HCT116 (cell line): ENCODE measurements at regions not wholly inside any gene's neighbourhood (a gene's known extent, or its start where the extent isn't known, plus 50 kb on each side); places are given as distances from the start of the nearest gene placed in this dataset.

ENCODE experiments used
- CBX3 ChIP-seq: IDR thresholded peaks from 2 replicates; pipeline ENCODE4 v1.6.1; 2012; ENCODE audit warnings: low read depth
- CEBPB ChIP-seq: IDR thresholded peaks from 2 replicates; pipeline ENCODE4 v1.6.1; 2012; ENCODE audit warnings: low read depth
- CTCF ChIP-seq, 3 experiments: fragments of 200-600 bp in 1 of 3; sonication (generic) in 1 of 3; IDR thresholded peaks in 2 of 3; conservative IDR thresholded peaks in 1 of 3; 2 replicates each; pipeline ENCODE4 v1.5.1; 2012 to 2017; ENCODE audit warnings: low read depth in 2 of 3, low read length in 2 of 3, antibody characterized with exemption in 1 of 3, borderline replicate concordance in 1 of 3, control low read depth in 1 of 3, mild to moderate bottlenecking in 1 of 3, mixed read lengths in 1 of 3, mixed run types in 1 of 3, moderate library complexity in 1 of 3; ENCODE audit not compliant: insufficient read depth in 1 of 3
- EZH2 ChIP-seq: fragments of 200-600 bp; sonication (generic); IDR thresholded peaks from 2 replicates; pipeline ENCODE4 v1.6.1; 2017; ENCODE audit warnings: antibody characterized with exemption, mixed run types
- EZH2phosphoT487 ChIP-seq: fragments of 200-600 bp; IDR thresholded peaks from 2 replicates; pipeline ENCODE4 v1.6.1; 2018; ENCODE audit warnings: antibody characterized with exemption, borderline replicate concordance
- JUND ChIP-seq: IDR thresholded peaks from 2 replicates; pipeline ENCODE4 v1.6.1; 2012
- POLR2A ChIP-seq: IDR thresholded peaks from 2 replicates; pipeline ENCODE4 v1.7.0; 2011; ENCODE audit warnings: borderline replicate concordance; ENCODE audit not compliant: insufficient read depth, insufficient read length; ENCODE audit errors: extremely low read depth
- POLR2AphosphoS5 ChIP-seq: IDR thresholded peaks from 2 replicates; pipeline ENCODE4 v1.6.1; 2011; ENCODE audit warnings: mild to moderate bottlenecking, low read depth, low read length, moderate library complexity
- SIN3A ChIP-seq: IDR thresholded peaks from 2 replicates; pipeline ENCODE4 v1.6.1; 2012; ENCODE audit warnings: low read depth
- SP1 ChIP-seq: IDR thresholded peaks from 2 replicates; pipeline ENCODE4 v1.6.1; 2012; ENCODE audit warnings: low read depth
- TCF7L2 ChIP-seq: IDR thresholded peaks from 2 replicates; pipeline ENCODE4 v1.7.0; 2011; ENCODE audit warnings: borderline replicate concordance, inconsistent platforms; ENCODE audit not compliant: insufficient read depth, insufficient read length; ENCODE audit errors: extremely low read depth
- YY1 ChIP-seq: IDR thresholded peaks from 2 replicates; pipeline ENCODE4 v1.6.1; 2011; ENCODE audit warnings: low read length, low read depth, moderate library complexity, mild to moderate bottlenecking; ENCODE audit not compliant: insufficient replicate concordance; ENCODE audit errors: extremely low read depth
- TF ChIP-seq, protein P1 (sequence below): IDR thresholded peaks from 2 replicates; pipeline ENCODE4 v1.6.1; 2012
- TF ChIP-seq, protein P2 (sequence below): IDR thresholded peaks from 2 replicates; pipeline ENCODE4 v1.6.1; 2011; ENCODE audit warnings: mild to moderate bottlenecking, low read length, moderate library complexity; ENCODE audit not compliant: insufficient replicate concordance; ENCODE audit errors: extremely low read depth

DNA sequence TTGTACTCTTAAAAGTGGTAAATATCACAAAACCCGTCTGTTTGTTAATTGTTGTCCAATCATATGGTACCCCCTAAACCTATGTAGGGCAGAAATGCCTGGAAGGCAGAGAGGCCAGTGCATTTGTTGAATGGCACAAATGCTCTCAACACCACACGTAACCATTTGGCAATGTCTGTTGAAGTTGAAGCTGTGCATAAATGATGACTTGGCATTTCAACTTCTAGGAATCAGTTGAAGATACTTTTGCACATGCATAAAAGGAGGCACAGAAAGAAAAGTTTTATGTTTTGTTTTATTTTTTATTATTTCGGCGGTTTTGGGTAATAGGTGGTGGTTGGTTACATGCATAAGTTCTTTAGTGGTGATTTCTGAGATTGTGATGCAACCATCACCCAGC, 246.6 kb downstream of the TAF11L14 start:
- TF ChIP-seq CTCF (IDR thresholded peaks at IDR 0.05 in 2 of 3, conservative IDR thresholded peaks at IDR 0.05 in 1 of 3; ENCODE audit: borderline replicate concordance in 1 of 3, insufficient read depth in 1 of 3, low read depth in 2 of 3, low read length in 2 of 3): no peak
- TF ChIP-seq CEBPB: no peak
- TF ChIP-seq SP1: no peak
- TF ChIP-seq EZH2phosphoT487: no peak
- no peak for TF ChIP-seq YY1
- no peak for TF ChIP-seq CBX3
- no peak for TF ChIP-seq JUND
- TF ChIP-seq TCF7L2: no peak
- no peak for TF ChIP-seq POLR2AphosphoS5
- TF ChIP-seq POLR2A: no peak
- TF ChIP-seq, protein P1, sequence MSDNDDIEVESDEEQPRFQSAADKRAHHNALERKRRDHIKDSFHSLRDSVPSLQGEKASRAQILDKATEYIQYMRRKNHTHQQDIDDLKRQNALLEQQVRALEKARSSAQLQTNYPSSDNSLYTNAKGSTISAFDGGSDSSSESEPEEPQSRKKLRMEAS: no peak
- TF ChIP-seq EZH2: no peak
- TF ChIP-seq SIN3A: no peak
- TF ChIP-seq, protein P2, sequence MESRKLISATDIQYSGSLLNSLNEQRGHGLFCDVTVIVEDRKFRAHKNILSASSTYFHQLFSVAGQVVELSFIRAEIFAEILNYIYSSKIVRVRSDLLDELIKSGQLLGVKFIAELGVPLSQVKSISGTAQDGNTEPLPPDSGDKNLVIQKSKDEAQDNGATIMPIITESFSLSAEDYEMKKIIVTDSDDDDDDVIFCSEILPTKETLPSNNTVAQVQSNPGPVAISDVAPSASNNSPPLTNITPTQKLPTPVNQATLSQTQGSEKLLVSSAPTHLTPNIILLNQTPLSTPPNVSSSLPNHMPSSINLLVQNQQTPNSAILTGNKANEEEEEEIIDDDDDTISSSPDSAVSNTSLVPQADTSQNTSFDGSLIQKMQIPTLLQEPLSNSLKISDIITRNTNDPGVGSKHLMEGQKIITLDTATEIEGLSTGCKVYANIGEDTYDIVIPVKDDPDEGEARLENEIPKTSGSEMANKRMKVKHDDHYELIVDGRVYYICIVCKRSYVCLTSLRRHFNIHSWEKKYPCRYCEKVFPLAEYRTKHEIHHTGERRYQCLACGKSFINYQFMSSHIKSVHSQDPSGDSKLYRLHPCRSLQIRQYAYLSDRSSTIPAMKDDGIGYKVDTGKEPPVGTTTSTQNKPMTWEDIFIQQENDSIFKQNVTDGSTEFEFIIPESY: no peak
